Hippocampal formation (tissue), 2 donors: ENCODE measurements at regions not wholly inside any gene's neighbourhood (a gene's known extent, or its start where the extent isn't known, plus 50 kb on each side); places are given as distances from the start of the nearest gene placed in this dataset.
"Not testable (repeated sequence)": the region's sequence is repeated elsewhere in the genome, so short reads cannot be mapped to it uniquely, and the experiment has no call there.

ENCODE experiments used
- DNase-seq, 2 donors: peaks; one replicate each; lab custom pipeline; 2025; lab: John Stamatoyannopoulos, UW

DNA sequence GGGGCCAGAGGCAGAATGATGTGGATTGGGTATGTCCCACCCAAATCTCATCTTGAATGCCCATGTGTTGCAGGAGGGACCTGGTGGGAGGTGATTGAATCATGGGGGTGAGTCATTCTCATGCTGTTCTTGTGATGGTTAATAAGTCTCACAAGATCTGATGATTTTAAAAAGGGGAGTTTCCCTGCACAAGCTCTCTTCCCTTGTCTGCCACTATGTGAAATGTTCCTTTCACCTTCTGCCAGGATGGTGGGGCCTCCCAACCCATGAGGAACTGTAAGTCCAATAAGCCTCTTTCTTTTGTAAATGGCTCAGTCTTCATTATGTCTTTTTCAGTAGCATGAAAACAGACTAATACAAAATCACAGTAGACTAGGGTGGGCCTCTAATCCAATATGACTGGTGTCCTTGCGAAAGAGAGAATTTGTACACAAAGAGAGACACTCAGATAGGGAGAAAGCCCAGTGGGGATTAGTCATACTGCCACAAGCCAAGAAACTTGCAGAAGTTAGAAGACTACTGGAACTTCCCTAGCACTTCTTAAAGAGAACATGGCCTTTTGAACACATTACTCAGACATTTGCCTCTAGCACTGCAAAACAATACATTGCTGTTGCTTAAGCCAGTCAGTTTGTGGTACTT lies 68.4 kb downstream of the ANXA1 start:
- no peak for DNase-seq

DNA sequence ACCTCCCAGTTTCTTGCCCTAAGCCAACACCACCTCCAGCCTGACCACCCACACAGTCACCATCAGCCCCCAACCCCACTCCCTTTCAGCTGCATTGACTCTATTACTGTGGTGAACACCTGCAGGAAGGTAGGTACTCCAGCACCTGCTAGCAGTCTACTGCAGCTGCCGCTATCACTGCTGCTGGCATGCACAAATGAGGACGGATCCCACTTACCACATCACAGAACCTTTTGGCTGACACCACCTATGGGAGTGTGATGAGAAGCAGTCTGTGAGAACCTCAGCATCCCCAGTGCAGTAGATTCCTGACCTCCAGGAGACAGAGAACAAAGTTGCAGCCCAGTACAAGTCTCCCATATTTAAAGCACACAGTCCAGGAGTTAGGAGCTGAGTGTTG lies 71.9 kb downstream of the ANXA1 start:
- DNase-seq: no peak

DNA sequence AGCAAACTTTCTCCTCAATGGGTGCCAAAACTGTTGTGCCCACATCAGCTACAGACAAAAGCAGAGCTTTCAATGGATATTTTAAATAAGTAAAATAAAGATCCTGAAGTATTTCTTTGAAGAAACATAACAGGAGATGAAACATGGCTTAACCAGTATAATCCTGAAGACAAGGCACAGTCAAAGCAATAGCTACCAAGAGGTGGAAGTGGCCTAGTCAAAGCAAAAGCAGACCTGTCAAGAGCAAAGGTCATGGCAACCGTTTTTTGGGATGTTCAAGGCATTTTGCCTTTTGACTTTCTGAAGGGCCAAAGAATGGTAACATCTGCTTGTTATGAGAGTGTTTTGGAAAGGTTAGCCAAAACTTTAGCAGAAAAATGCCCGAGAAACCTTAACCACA lies 77.9 kb downstream of the ANXA1 start:
- no peak for DNase-seq

DNA sequence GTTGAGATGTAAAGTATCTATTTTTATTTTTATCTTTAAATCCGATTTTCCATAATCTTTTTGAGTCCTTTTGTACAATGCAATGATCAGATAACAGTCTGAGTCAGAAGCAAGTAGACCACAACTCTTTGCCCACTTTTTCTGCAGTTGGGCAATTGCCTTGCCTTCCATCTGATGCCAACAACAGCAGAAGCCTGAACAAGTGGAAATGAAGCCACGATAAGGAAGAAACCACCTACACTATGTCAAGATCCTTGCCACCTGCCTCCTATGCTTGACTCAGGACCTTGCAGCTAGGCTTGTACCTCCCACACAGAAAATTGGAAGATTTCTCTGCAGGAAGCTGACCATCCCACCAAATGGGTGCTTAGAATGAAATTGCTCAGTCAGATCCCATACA lies 78.6 kb downstream of the ANXA1 start:
- DNase-seq: no peak

DNA sequence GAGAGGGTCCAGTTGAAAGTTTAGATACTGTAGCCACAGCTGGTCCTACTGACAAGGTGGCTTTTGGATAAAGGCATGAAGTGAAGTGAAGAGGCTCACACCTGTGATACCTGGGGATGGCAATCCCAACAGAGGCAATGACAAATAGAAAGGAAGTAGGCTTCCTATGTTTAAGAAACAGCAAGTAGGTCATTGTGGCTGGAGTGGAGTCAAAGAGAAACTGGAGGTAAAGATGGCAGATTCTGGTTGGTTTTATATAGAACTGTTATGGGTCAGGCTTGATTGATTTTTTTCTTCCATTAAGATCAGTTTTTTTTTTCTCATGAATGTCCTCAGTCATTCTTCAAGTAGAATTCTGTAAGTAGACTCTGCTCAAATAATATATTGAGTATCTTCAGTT lies 79.5 kb downstream of the ANXA1 start:
- no peak for DNase-seq

DNA sequence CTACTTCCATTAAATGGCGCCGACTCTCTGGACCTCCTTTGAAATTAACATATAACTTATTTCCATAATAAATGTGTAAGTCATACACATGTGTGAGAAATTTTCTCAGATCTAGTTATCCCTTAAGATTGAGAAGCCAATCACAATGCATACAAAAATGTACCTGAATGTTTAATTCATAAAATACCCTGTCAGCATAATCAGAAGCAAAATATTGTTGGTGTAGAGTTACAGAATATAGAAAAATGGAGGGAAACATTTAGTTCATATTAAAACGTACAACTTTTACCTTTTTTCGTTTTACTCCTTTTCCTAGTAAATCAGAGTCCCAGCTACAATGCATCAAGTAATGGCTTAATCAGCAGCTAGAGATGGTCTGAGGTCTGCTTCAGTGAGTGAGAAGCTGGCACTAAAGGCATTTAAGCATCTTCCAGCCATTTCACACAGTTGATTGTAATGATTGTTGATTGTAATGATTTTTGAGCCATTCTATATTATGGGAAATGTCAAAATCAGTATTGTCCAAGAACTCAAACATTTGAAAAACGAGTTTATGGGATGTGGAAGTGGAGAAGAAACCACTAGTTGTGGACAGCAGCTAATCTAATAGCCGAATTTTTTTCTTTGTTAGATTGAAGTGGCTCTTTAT lies 81.8 kb downstream of the ANXA1 start:
- no peak for DNase-seq

DNA sequence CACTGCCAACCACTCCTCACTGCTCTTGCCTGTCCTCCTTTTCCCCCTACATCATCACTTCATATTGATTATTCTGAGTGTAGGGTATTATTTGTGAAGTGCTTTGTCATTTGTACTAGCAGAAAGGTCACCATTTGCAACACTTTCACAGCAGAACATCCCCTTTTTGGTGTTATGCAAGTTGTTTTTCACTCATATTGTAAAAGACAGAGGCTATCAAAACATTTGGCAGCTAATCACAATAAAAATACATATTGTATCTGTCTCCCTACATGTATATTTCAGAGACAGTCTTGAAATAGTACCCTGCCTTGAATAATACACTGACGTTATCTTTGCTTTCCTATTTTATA lies 82.3 kb downstream of the ANXA1 start:
- DNase-seq: no peak

DNA sequence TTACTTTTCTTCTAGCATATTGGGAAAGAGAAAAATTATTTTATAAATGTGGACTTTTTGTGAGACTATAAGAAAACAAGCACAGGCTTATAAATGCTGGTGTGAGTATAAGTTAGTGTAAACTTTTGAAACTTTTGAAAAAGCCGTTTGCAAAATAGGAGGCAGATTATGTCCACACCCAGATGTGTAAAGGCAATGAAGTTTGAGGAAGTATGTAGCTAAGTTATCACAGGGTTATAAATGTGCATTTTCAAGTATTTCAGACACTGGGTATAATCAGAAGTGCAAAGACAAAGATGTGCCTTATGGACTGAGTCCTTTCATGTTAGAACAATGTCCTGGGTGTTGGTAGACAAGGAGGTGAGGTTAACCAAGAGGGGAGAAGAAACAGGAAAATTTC lies 85.5 kb downstream of the ANXA1 start:
- no peak for DNase-seq

DNA sequence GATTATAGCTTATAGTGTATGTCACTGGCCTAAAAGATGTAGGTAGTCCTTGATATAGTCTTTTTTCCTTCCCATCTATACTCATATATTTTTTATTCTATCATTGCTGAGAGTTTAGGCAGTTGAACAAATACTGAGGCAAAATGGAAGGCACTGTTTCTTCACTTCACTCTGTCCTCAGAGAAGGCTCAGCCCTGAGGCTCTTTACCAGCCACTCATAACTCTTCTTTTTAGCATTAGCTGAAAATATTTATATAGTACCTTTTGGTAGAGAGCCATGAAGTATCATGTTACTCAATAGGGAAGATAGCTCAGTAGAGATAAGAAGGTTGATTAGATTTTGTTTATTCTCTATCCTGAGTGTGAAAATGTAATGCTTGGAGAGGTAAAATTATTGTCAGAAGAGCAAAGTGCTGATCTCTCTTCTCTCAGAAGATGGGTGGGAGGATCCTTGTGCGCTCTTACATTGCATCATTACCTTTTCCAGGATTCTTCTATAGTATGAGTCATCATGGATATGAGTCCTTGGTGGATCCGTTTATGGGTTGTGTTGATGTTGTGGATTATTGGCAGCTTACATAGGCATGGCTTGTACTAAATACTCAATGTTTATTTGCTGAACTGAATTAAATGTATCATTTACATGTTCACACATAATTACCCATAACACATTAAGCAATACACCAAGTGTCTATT lies 88.1 kb downstream of the ANXA1 start:
- no peak for DNase-seq

DNA sequence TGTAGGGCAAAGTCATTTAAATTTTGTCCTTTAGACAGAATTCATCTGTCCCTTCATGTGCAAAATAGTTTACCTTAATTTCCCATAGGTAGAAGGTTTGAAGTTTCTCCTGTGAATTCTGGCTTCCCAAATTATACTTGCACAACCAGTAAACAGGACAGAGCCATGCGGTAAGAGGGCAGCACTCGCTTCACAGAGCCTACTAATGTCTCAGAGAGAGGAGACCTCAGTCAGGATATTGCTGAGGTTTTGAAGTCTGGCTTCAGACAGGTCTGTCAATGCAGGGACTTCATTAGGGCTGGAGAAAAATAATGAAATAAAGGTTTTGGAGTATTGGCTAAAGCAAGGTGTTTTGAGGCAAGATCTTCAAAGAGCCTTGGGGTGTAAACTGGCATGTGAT lies 91.4 kb downstream of the ANXA1 start:
- no peak for DNase-seq

DNA sequence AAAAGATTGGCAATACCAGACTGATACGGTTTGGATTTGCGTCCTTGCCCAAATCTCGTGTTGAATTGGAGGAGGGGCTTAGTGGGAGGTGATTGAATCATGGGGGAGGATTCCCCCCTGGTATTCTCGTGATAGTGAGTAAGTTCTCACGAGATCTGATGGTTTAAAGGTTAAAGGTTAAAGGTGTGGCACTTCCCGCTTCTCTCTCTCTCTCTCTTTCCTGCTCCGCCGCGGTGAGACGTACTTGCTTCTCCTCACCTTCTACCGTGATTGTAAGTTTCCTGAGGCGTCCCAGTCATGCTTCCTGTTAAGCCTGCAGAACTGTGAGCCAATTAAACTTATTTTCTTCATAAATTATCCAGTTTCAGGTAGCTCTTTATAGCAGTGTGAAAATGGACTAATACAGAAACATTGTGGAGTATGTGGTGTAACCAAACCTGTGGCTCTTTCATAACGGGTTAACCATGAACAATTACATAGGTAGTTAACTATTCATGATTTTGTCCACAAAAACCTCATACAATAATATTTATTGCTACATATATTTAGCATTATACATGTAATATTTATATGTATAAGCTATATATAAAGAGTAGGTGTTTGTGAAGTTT lies 107.5 kb downstream of the ANXA1 start:
- DNase-seq: no peak

DNA sequence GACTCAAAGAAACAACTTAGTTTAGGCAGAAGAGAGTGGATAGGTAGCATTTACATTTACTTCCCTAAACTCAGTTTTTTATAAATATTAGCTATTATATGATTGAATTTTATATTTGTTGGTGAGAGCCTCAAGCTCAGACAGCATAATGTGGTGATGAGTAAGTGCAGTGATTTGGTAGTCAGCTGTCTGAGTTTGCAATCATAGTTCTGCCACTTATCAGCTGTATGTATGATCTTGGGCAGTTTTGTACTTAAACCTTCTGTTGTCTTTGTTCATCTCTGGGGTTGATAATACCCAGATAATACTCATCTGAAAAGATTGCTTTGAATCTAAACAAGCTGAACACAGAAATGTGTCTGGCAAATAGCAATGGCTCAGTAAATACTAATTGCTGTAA lies 108.8 kb downstream of the ANXA1 start:
- DNase-seq: no peak

DNA sequence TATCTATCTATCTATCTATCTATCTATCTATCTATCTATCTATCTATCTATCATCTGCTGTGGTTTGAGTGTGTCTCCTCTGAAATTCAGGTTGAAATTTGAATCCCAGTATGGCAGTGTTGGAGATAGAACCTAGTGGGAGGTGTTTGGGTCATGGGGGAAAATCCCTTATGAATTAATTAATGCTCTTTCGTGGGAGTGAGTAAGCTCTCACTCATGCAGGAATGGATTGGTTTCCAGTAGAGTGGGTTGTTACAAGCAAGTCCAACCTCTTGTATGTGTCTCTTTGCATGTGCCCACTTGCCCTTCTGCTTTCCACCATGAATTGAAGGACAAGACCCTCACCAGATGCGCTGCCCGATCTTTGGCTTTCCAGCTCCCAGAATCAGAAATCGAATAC lies 113.0 kb downstream of the ANXA1 start:
- no peak for DNase-seq

DNA sequence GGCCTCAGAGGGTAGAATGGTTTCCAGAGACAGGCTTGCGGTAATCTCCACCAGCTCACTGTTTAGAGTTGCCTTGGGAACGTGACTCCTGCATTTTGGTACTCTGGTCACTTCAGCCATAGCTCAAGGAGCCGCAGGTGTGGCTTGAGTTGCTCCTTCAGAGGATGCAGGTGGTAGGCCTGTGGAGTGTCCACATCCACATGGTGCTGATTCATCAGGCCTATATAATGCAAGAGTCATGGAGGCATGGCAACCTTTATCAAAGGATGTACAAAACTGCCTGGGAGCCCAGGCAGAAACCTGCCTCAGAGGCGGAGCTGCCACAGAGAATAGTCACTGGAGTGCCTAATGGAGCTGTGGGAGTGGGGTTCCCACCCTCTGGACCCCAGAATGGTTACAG lies 114.2 kb downstream of the ANXA1 start:
- DNase-seq: no peak

DNA sequence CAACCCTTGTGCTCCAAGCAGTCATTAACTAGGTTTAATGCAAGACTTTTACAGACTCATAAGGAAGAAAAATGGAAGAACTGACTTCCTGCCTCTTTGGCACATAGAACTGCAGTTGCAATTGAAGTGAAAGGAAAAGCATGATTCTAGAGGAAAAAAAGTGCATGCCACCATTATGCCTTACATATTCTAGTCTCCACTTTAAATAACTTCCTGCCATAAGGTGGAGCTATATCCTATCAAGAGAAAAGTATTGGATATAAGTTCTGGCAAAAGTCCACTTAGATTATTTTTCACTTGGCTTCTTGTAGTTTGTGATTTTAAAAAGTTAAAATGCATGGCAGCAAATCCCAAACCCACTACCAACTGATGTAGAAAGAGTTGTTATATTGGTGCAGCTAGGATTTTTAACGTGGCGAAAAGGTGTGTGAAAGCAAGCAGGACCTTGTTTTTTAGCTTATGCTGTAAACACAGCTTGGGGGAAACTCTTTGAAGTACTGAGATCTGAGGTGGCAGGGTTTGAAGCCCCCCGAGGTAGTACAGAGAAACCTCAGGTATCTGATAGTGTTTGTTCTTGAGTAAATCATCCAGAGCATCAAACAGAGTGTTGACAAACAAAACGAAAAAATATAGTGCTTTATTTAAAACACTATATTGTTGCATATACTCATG lies 117.9 kb downstream of the ANXA1 start:
- peak in 1 of 2 donors; percentile 8 for DNase-seq

DNA sequence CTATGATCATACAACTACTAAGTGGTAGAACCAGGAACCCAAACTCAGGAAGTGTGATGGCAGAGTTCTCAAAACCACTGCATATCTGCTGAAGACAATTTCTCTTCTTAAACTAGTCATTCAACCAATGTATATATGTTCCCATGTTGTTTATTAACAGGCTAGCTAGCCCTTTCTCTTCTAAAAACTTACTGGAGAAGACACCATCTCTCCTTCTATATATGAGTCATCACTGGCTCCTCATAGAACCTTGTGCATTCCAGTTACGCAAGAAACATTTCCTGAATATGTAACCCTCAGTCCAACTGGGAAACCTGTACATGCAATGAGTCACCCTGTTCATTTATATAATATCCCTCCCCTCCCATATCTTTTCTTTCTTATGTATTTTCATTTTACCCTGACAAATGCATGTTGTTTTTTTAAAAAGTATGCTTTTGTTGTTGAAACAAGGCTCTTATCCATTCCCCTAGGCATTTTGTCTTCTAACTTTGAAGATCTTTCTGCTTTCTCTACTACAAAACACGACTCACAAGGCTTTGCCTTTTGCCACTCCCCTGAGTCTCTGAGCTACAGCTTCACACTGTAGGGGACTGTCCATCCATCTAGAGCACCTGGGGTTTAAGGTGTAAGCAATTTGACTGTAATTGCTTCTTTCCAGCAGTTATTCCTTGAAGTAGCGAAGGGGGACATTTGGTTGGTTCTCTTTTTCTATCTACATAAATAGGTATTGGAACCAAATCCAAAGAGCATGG lies 119.5 kb downstream of the ANXA1 start:
- no peak for DNase-seq

DNA sequence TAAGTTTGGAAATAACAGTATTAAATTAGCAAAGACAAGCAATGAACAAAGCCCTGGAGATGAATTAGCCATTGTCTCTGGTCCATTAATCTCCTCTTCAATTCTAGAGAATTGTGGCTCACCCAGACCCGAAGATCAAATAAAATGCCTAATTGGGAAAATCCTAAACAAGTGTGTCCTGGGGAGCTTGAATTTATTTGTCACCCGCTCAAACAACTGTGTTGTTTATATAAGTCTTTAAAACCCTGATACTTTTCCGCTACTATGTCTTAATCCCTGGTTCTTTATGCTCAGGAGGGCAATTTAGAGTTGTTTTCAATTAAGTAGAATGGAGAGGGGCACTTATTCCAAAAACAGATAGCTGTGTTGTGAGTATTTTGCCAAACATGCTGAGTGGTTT lies 128.4 kb downstream of the ANXA1 start:
- DNase-seq: no peak

DNA sequence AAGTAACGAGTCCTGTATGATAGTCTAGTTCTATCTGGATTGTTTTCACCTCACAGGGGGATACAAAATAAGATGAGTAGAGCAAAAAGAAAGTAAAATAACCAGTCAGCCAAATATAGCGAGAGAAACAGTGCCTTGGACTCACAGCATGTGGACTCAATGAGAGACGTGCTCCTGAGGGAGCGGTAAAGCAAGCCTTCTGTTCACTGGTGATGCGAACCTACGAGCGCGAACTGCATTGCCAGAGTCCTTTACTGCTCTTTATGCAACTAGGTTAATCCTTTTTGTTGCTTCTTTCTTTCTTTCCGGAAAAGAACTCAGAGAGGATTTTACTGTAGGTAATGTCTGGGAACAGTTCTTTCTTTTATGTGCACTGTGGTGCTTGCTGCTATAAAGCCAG lies 132.7 kb downstream of the ANXA1 start:
- no peak for DNase-seq

DNA sequence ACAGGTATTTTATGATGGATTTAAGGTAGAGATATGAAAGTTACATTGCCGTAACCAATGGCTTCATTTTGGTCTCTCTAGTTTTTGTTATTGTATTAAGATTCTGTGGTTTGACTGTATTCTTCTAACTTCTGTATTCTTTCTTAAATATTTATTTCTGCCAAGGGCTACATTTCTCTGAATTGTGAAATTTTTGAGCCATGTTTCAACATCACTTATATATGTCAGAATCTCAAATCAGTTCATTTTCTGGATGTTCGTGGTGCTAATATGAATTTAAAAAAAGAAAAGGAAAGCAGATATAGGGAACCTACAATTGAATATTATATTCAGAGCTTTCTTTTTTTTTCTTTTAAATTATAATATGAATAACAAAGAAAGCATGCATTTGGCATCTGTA lies 142.7 kb downstream of the ANXA1 start:
- no peak for DNase-seq

DNA sequence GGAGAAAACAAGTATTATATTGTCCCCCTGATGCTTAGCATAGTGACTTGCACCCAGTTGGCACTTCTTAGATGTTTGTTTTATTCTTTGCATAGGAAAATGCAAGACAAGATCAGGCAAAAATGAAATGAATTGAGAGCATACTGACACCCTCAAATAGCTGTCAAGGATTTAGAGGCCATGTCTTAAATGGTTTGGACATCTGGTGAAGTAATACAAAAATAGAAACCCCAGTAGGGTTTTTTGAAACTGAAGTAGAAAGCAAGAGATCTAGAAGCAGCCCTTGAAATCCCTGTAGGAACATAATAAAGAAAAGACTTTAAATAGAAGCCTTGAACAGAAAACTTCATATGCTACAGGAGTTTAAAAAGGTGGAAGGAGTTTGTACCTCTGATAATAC lies 174.3 kb downstream of the ANXA1 start:
- no peak for DNase-seq

DNA sequence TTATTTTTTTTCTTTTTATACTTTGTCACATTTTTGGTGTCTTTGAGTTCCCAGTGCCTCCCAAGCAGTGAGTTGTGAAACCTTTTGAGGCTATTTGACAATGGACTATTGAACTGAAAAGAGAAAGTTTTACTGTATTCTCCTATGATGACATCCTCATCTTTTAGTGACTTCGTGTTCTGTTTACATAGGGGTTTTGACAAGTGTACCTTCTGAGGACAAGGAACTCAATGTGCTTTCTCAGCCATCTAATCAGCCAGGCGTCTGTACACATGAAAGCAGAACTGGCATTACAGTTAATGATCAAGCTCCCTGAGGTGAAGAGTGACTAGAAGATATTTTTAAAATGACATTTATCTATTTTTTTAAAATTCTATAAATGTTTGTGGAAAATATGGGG lies 175.5 kb downstream of the ANXA1 start:
- no peak for DNase-seq

DNA sequence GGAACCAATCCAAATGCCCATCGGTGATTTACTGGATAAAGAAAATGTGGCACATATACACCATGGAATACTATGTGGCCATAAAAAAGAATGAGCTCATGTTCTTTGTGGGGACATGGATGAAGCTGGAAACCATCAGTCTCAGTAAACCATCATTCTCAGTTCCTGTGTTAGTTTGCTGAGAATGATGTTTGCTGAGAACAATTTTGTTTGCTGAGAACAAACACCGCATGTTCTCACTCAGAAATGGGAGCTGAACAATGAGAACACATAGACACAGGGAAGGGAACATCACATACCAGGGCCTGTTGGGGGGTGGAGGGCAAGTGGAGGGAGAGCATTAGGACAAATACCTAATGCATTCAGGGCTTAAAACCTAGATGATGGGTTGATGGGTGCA lies 185.5 kb downstream of the ANXA1 start:
- not testable (repeated sequence) for DNase-seq
